ENCODE measurements at regions not wholly inside any gene's neighbourhood (a gene's known extent, or its start where the extent isn't known, plus 50 kb on each side); places are given as distances from the start of the nearest gene placed in this dataset.

GRCh38 chr6:117215353-117216090, 49.8 kb upstream of the VGLL2 start:
- no peak overlapping the region for H3K27ac Mint-ChIP-seq
- no peaks in the 10 kb centered on the region for H3K4me1 Mint-ChIP-seq
- no peak for DNase-seq (ENCODE audit: low spot score in 2 of 2, unreplicated experiment in 2 of 2)
- H3K36me3 Mint-ChIP-seq: no peaks in the 10 kb centered on the region
- H3K4me3 Mint-ChIP-seq: no peak overlapping the region
- TF ChIP-seq, protein P1, sequence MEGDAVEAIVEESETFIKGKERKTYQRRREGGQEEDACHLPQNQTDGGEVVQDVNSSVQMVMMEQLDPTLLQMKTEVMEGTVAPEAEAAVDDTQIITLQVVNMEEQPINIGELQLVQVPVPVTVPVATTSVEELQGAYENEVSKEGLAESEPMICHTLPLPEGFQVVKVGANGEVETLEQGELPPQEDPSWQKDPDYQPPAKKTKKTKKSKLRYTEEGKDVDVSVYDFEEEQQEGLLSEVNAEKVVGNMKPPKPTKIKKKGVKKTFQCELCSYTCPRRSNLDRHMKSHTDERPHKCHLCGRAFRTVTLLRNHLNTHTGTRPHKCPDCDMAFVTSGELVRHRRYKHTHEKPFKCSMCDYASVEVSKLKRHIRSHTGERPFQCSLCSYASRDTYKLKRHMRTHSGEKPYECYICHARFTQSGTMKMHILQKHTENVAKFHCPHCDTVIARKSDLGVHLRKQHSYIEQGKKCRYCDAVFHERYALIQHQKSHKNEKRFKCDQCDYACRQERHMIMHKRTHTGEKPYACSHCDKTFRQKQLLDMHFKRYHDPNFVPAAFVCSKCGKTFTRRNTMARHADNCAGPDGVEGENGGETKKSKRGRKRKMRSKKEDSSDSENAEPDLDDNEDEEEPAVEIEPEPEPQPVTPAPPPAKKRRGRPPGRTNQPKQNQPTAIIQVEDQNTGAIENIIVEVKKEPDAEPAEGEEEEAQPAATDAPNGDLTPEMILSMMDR (IDR thresholded peaks at IDR 0.05; ENCODE audit: unreplicated experiment): no peak
- H3K9me3 Mint-ChIP-seq: peaks cover 26% of the 10 kb centered on the region
- H3K27me3 Mint-ChIP-seq (ENCODE audit: low read depth): peaks cover 2% of the 10 kb centered on the region
